ENCODE measurements at regions not wholly inside any gene's neighbourhood (a gene's known extent, or its start where the extent isn't known, plus 50 kb on each side); places are given as distances from the start of the nearest gene placed in this dataset.
A peak's percentile ranks its signal among the peaks of the same experiment; 100 is the strongest.
"Not testable (repeated sequence)": the region's sequence is repeated elsewhere in the genome, so short reads cannot be mapped to it uniquely, and the experiment has no call there.

GRCh38 chr12:27133022-27133590 lies 50.7 kb upstream of the C12orf71 start:
- CTCF ChIA-PET (ENCODE audit: partially characterized antibody), result no interaction called here

DNA sequence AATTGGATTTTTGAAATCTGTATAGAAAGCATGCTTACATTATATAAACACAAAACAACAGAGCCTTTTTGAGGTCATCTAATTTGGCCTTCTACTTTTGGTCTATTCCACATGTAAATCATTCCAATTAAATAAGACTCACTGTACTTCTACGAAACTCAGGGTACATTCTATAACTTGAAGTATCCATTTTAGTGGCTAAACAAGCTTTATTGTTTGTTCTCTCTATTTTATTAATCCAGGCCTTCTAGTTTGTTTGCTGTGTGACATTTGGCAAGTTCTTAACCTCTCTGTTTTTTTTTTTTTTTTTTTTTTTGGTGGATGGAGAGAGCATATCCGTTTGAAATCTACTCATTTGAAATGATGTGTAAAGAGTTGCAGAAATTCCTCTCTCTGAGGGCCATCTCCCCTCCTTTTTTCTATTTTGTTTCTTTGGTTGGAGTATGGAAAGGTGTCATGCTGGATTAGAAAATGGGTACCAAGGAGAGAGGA lies 58.1 kb upstream of the C12orf71 start:
- CTCF ChIA-PET (ENCODE audit: partially characterized antibody), result interaction anchor here (3.3 kb wide), 1 partner anchor 125 kb away, joined by 13 read pairs; no protein-coding TSS in a partner anchor
- intact Hi-C loops (cut with micrococcal nuclease), result loop anchor here (5.0 kb wide), 2 partner anchors 97 to 167 kb away; no protein-coding TSS in a partner anchor
- Histone ChIP-seq H3K4me3 (ENCODE audit: low read length in 2 of 2) (no peak overlapping the region), H3K36me3 (ENCODE audit: insufficient read depth, low read length) (no peaks in the 10 kb centered on the region), H3K27me3 (ENCODE audit: insufficient read depth, low read length) (no peaks in the 10 kb centered on the region), H3K4me1 (ENCODE audit: insufficient read depth, low read length) (peaks cover 9% of the 10 kb centered on the region), H3K9me3 (ENCODE audit: control insufficient read depth in 1 of 2, low read length in 2 of 2) (no peaks in the 10 kb centered on the region), H3K27ac (ENCODE audit: low read depth, low read length) (no peak overlapping the region)
- H3K9me3 Mint-ChIP-seq, result peaks cover 0 to 2% (median 0%) of the 10 kb centered on the region in 8 donors
- POLR2A ChIA-PET (ENCODE audit: partially characterized antibody), result no interaction called here
- no peak overlapping the region for H3K4me3 Mint-ChIP-seq
- peaks cover 3 to 4% of the 10 kb centered on the region in 2 donors for H3K36me3 Mint-ChIP-seq
- DNase-seq, result no peak
- no peaks in the 10 kb centered on the region for H3K27me3 Mint-ChIP-seq
- no peak overlapping the region for H3K27ac Mint-ChIP-seq
- H3K4me1 Mint-ChIP-seq, result peaks cover 4 to 14% (median 9%) of the 10 kb centered on the region in 4 donors

More at GRCh38 chr12:27133022-27133590, 50.7 kb upstream of the C12orf71 start:
- Histone ChIP-seq H3K9me3 (ENCODE audit: control insufficient read depth in 1 of 2, low read length in 2 of 2) (no peaks in the 10 kb centered on the region), H3K27ac (ENCODE audit: low read depth, low read length) (no peak overlapping the region), H3K36me3 (ENCODE audit: insufficient read depth, low read length) (no peaks in the 10 kb centered on the region), H3K4me3 (ENCODE audit: low read length in 2 of 2) (no peak overlapping the region), H3K27me3 (ENCODE audit: insufficient read depth, low read length) (no peaks in the 10 kb centered on the region), H3K4me1 (ENCODE audit: insufficient read depth, low read length) (no peaks in the 10 kb centered on the region)
- Mint-ChIP-seq H3K4me3 (no peak overlapping the region), H3K4me1 (no peaks in the 10 kb centered on the region), H3K9me3 (peaks cover 0 to 2% (median 0%) of the 10 kb centered on the region in 8 donors), H3K27me3 (no peaks in the 10 kb centered on the region), H3K27ac (no peak overlapping the region), H3K36me3 (peaks cover 6 to 7% of the 10 kb centered on the region in 2 donors)
- DNase-seq, result no peak
- POLR2A ChIA-PET (ENCODE audit: partially characterized antibody), result no interaction called here
- intact Hi-C loops (cut with micrococcal nuclease), result no loop called here

GRCh38 chr12:27142101-27142721 lies 59.8 kb upstream of the C12orf71 start:
- Histone ChIP-seq H3K36me3 (ENCODE audit: insufficient read depth, low read length) (no peaks in the 10 kb centered on the region), H3K9me3 (ENCODE audit: control insufficient read depth in 1 of 2, low read length in 2 of 2) (no peaks in the 10 kb centered on the region), H3K4me3 (ENCODE audit: low read length in 2 of 2) (no peak overlapping the region), H3K4me1 (ENCODE audit: insufficient read depth, low read length) (peaks cover 9% of the 10 kb centered on the region), H3K27me3 (ENCODE audit: insufficient read depth, low read length) (no peaks in the 10 kb centered on the region), H3K27ac (ENCODE audit: low read depth, low read length) (no peak overlapping the region)
- CTCF ChIA-PET (ENCODE audit: partially characterized antibody), result interaction anchor here (0.7 to 3.3 kb wide), 8 partner anchors 10 to 164 kb away, joined by 3 to 13 read pairs (median 3); partner anchors contain the start of gene TM7SF3
- H3K27ac Mint-ChIP-seq, result no peak overlapping the region
- peaks cover 0 to 2% (median 0%) of the 10 kb centered on the region in 8 donors for H3K9me3 Mint-ChIP-seq
- intact Hi-C loops (cut with micrococcal nuclease), result loop anchor here (1.0 to 5.0 kb wide), 4 partner anchors 95 to 289 kb away; partner anchors contain the start of gene TM7SF3
- H3K27me3 Mint-ChIP-seq, result no peaks in the 10 kb centered on the region
- POLR2A ChIA-PET (ENCODE audit: partially characterized antibody), result no interaction called here
- H3K36me3 Mint-ChIP-seq, result no peaks in the 10 kb centered on the region
- H3K4me1 Mint-ChIP-seq, result peaks cover 4 to 14% (median 9%) of the 10 kb centered on the region in 4 donors
- DNase-seq, result peak in 4 of 5 donors; percentile 31 to 46 (median 36)
- peak overlapping the region in 3 of 8 donors; percentile 33 to 46 (median 35) for H3K4me3 Mint-ChIP-seq

DNA sequence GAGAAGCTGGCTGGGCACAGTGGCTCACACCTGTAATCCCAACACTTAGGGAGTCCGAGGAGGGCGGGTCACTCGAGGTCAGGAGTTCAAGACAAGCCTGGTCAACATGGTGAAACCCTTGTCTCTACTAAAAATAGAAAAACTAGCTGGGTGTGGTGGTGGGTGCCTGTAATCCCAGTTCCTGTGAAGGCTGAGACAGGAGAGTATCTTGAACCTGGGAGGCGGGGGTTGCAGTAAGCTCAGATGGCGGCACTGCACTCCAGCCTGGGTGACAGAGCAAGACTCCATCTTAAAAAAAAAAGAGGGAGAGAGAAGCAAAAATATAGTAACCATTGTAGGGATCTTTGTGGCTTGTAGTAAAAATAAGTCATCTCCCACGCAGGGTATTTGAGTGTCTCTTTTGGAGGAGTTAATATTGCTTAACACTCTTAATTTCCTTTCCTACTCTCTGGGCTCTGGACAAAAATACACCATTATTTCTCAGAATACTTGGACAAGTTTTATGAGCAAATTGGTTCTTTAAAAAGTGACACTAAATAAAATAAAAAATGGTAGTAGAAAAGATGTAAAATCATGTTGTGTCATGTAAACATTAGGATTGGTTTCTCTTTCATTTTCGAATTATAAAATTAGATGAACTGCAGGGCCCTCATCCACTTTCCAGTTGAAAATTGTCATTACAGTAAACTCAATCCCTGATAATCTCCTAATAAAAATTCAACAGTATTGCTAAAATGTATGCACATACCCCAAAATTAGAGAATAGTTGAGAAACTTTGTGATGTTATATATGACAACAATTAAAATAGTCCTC lies 61.1 kb upstream of the C12orf71 start:
- Histone ChIP-seq H3K4me1 (ENCODE audit: insufficient read depth, low read length) (peaks cover 9% of the 10 kb centered on the region), H3K27me3 (ENCODE audit: insufficient read depth, low read length) (no peaks in the 10 kb centered on the region), H3K4me3 (ENCODE audit: low read length in 2 of 2) (no peak overlapping the region), H3K9me3 (ENCODE audit: control insufficient read depth in 1 of 2, low read length in 2 of 2) (no peaks in the 10 kb centered on the region), H3K27ac (ENCODE audit: low read depth, low read length) (no peak overlapping the region), H3K36me3 (ENCODE audit: insufficient read depth, low read length) (no peaks in the 10 kb centered on the region)
- Mint-ChIP-seq H3K27ac (peak overlapping the region in 4 of 7 donors; percentile 36 to 74 (median 58)), H3K36me3 (no peaks in the 10 kb centered on the region), H3K9me3 (no peaks in the 10 kb centered on the region), H3K4me1 (peaks cover 4 to 14% (median 9%) of the 10 kb centered on the region in 4 donors), H3K27me3 (no peaks in the 10 kb centered on the region), H3K4me3 (peak overlapping the region; percentile 30 to 82 (median 71))
- peak in 1 of 5 donors; percentile 5 for DNase-seq
- ChIA-PET CTCF (ENCODE audit: partially characterized antibody) (interaction anchor here (0.8 to 2.3 kb wide), 5 partner anchors 13 to 334 kb away, joined by 3 to 7 read pairs (median 3); no protein-coding TSS in a partner anchor), POLR2A (ENCODE audit: partially characterized antibody) (no interaction called here)
- intact Hi-C loops (cut with micrococcal nuclease), result loop anchor here (5.0 kb wide), 2 partner anchors 94 to 164 kb away; no protein-coding TSS in a partner anchor

DNA sequence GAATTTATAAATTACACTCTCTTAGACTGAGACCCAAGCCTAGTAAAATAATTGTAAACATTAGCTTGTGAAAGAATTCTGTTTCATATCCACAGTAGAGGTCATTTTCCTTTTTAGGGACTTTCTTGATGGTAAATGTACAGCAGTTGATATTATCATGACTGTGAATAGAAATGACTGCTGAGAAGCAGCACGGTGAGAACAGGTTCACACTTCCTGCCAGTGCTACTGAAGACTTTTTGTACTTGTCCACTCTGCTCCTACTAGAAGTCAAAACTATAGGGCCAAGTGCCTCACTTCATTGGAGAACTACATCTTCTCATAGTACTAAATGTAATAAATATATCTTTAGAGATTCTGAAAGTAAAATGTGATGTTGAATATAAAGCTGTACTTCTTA lies 63.3 kb upstream of the C12orf71 start:
- H3K9me3 ChIP-seq (ENCODE audit: control insufficient read depth in 1 of 2, low read length in 2 of 2); H3K27ac Mint-ChIP-seq; H3K36me3 Mint-ChIP-seq; H3K36me3 ChIP-seq (ENCODE audit: insufficient read depth, low read length); H3K4me1 ChIP-seq (ENCODE audit: insufficient read depth, low read length); POLR2A ChIA-PET (ENCODE audit: partially characterized antibody); H3K9me3 Mint-ChIP-seq; H3K27ac ChIP-seq (ENCODE audit: low read depth, low read length); intact Hi-C loops (cut with micrococcal nuclease); H3K4me3 ChIP-seq (ENCODE audit: low read length in 2 of 2); H3K27me3 ChIP-seq (ENCODE audit: insufficient read depth, low read length); DNase-seq; H3K27me3 Mint-ChIP-seq; H3K4me3 Mint-ChIP-seq: not testable (repeated sequence)
- CTCF ChIA-PET (ENCODE audit: partially characterized antibody), result interaction anchor here (1.4 kb wide), 1 partner anchor 130 kb away, joined by 4 read pairs; no protein-coding TSS in a partner anchor
- peaks cover 4 to 14% (median 9%) of the 10 kb centered on the region in 4 donors for H3K4me1 Mint-ChIP-seq

DNA sequence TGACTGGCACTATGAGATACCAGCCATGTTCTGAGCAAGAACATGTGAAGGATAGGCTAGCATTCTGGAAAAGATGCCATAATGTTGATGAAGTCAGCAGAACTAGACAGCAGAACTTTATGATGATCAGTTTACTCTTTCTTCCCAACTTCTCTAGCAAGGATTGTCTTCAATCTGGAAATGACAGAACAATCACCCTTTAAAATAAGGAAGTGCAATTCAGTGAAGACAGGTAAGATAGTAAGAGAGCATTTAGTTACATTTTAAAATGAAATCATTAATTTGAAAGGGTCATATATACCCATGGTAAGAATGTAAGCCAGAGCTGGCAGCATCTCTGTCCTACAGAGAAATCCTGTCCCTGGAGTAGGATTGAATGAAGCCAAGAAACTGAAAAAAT lies 66.0 kb upstream of the C12orf71 start:
- intact Hi-C loops (cut with micrococcal nuclease), result no loop called here
- no peak for DNase-seq
- H3K4me1 ChIP-seq (ENCODE audit: insufficient read depth, low read length), result peaks cover 6% of the 10 kb centered on the region
- H3K27ac ChIP-seq (ENCODE audit: low read depth, low read length), result no peak overlapping the region
- Mint-ChIP-seq H3K4me3 (no peak overlapping the region), H3K27me3 (no peaks in the 10 kb centered on the region), H3K4me1 (peaks cover 2 to 8% (median 5%) of the 10 kb centered on the region in 4 donors), H3K9me3 (no peaks in the 10 kb centered on the region), H3K36me3 (no peaks in the 10 kb centered on the region), H3K27ac (no peak overlapping the region)
- no peaks in the 10 kb centered on the region for H3K9me3 ChIP-seq (ENCODE audit: control insufficient read depth in 1 of 2, low read length in 2 of 2)
- H3K36me3 ChIP-seq (ENCODE audit: insufficient read depth, low read length), result no peaks in the 10 kb centered on the region
- ChIA-PET CTCF (ENCODE audit: partially characterized antibody) (no interaction called here), POLR2A (ENCODE audit: partially characterized antibody) (no interaction called here)
- H3K27me3 ChIP-seq (ENCODE audit: insufficient read depth, low read length), result no peaks in the 10 kb centered on the region
- H3K4me3 ChIP-seq (ENCODE audit: low read length in 2 of 2), result no peak overlapping the region

GRCh38 chr12:27148791-27149190 lies 66.4 kb upstream of the C12orf71 start:
- intact Hi-C loops (cut with micrococcal nuclease), result no loop called here
- H3K4me1 Mint-ChIP-seq, result peaks cover 0 to 4% (median under 1%) of the 10 kb centered on the region in 4 donors
- H3K27ac ChIP-seq (ENCODE audit: low read depth, low read length), result no peak overlapping the region
- H3K9me3 Mint-ChIP-seq, result no peaks in the 10 kb centered on the region
- no peak overlapping the region for H3K4me3 ChIP-seq (ENCODE audit: low read length in 2 of 2)
- peaks cover 2% of the 10 kb centered on the region for H3K4me1 ChIP-seq (ENCODE audit: insufficient read depth, low read length)
- POLR2A ChIA-PET (ENCODE audit: partially characterized antibody), result no interaction called here
- H3K27ac Mint-ChIP-seq, result no peak overlapping the region
- no peaks in the 10 kb centered on the region for H3K9me3 ChIP-seq (ENCODE audit: control insufficient read depth in 1 of 2, low read length in 2 of 2)
- no peaks in the 10 kb centered on the region for H3K36me3 Mint-ChIP-seq
- no peaks in the 10 kb centered on the region for H3K27me3 Mint-ChIP-seq
- CTCF ChIA-PET (ENCODE audit: partially characterized antibody), result no interaction called here
- no peaks in the 10 kb centered on the region for H3K27me3 ChIP-seq (ENCODE audit: insufficient read depth, low read length)
- no peak for DNase-seq
- no peak overlapping the region for H3K4me3 Mint-ChIP-seq
- H3K36me3 ChIP-seq (ENCODE audit: insufficient read depth, low read length), result no peaks in the 10 kb centered on the region
